ENCODE measurements at regions not wholly inside any gene's neighbourhood (a gene's known extent, or its start where the extent isn't known, plus 50 kb on each side); places are given as distances from the start of the nearest gene placed in this dataset.

DNA sequence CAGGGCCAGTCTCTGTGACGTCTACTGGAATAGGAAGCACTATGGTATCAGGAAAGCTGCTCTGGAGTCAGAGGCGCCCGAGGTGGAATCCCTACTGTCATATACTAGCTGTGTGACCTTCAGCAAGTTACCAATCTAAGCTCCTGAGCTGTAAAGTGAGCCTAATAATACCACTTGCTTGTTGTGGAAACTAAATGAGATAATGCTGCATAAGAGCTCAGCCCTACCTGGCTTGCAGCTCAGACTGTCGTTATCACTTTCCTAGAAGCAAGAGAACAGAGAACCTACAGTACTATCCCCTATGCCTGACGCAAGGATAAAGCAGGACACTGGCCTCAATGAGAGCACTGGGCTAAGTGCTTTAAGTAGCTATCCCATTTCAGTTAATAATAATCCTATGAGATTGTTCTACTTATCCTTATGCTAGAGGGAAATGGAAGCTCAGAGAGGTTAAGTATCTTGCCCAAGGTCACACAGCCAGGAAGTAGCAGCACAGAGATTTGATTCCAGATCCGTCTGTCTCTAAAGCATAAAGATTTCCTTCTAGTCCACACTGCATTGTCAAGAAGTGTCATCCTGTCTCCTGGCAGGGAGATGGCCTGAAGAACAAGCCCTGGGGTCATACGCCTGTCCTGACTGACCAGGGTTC is 195.2 kb downstream of the TLE3 start:
- DNase-seq (ENCODE audit: extremely low read depth in 1 of 2, low read depth in 1 of 2) = no peak

GRCh38 chr15:69903470-69904469 is 193.9 kb downstream of the TLE3 start:
- no peak for DNase-seq (ENCODE audit: extremely low read depth in 1 of 2, low read depth in 1 of 2)

DNA sequence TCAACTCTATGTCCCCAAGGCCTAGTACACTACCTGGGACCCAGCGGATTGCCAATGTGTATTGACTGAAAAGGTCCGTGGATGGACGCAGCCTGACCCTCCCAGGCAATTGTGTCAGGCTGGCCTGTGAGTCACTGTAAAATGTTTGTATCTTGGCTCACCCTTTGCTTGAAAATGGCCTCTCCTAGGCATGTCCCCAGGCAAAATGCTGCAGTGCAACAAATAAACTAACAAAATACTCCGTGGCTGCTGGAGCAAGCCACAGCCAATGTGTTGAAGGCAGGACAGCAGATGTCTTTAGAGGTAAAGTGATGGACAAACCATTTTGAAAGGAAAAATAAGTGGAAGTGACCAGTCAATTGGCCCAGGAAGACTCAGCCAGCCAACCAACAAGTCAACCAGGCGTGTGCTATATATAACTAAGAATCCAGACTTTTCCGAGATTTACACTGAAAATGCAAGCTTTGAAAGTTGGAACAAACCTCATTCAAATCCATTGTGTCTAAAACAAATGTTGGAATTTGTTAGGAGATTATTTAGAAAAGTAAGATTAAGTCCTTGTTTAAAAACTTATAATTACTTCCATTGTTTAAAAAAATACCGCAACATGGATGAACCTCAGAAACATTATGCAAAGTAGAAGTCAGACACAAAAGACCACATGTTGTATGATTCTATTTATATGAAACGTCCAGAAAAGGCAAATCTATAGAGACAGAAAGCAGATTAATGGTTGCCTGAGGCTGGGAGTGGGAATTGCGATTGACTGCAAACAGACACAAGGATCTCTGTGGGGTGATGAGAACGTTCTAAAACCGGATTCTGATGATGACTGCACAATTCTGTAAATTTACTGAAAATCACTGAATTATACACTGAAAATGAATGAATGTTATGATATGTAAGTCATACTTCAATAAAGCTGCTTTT is 191.2 kb downstream of the TLE3 start:
- DNase-seq (ENCODE audit: extremely low read depth in 1 of 2, low read depth in 1 of 2) = no peak

GRCh38 chr15:69908060-69908459 is 189.7 kb downstream of the TLE3 start:
- DNase-seq (ENCODE audit: extremely low read depth in 1 of 2, low read depth in 1 of 2) = no peak

- no peak for DNase-seq (ENCODE audit: extremely low read depth in 1 of 2, low read depth in 1 of 2)
These were observed 188.9 kb downstream of the TLE3 start for GRCh38 chr15:69908590-69909420.

- DNase-seq (ENCODE audit: extremely low read depth in 1 of 2, low read depth in 1 of 2) = no peak
These were observed 187.8 kb downstream of the TLE3 start for GRCh38 chr15:69909719-69910444.

DNA sequence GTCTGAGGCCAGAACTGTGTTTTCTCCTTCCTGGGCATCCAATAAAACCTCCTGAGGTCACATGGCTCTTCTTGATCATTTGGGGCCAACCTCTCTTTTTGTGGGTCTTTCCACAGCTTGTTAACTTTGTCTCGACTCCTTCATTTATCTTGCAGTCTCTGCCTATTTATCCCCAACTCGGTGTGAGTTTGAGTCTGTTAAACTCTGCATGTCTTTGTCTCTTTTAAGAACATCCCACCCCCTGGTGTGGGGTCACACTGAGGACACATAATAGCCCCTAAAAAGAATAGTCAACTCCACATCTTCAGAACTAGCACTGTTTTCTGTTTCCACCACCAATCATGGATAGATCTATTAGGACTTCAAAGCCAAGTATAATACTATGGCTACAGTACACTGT is 187.2 kb downstream of the TLE3 start:
- no peak for DNase-seq (ENCODE audit: extremely low read depth in 1 of 2, low read depth in 1 of 2)

GRCh38 chr15:69912116-69912515 is 185.6 kb downstream of the TLE3 start:
- DNase-seq (ENCODE audit: extremely low read depth in 1 of 2, low read depth in 1 of 2) = no peak

DNA sequence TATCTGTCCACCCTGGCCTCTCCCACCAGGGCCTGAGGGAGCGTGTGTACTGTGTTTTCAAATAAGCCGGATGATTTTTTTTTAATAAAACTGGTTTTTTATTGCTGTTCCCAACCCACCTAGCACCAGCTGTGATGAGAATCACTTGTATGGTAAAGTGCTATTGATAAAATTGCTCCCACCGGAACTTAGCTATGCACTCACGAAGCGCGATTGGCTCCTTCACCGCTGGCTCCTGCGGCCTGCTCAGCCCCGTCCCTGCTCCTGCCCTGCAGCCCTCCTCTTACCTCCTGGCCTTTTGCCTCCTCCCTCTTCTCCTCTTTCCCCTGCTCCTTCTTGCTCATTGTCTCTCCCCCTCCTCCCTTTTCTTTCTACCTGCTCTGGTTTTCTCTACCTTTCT is 183.7 kb downstream of the TLE3 start:
- no peak for DNase-seq (ENCODE audit: extremely low read depth in 1 of 2, low read depth in 1 of 2)

DNA sequence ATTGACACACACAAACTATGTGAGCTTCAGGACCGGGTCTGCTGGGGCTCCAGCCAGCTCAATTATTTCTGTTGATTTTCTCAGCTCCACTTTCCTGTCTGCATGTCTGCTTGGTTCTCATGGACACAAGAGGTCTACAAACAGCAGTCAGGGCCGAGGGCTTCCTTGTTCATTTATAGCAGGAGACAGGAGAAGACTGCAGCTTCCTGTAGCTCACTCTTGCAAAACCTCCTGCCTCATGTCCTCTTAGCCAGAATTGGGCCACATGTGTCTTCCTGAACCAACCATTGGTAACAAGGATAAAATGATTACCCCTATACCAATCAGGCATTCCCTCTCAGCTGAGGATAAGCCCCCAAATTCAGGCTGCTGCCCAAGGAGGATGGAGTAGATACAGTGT is 182.8 kb downstream of the TLE3 start:
- no peak for DNase-seq (ENCODE audit: extremely low read depth in 1 of 2, low read depth in 1 of 2)

- DNase-seq (ENCODE audit: extremely low read depth in 1 of 2, low read depth in 1 of 2) = no peak
These were observed 181.4 kb downstream of the TLE3 start for GRCh38 chr15:69916169-69916785.

GRCh38 chr15:69917056-69917455 is 180.7 kb downstream of the TLE3 start:
- no peak for DNase-seq (ENCODE audit: extremely low read depth in 1 of 2, low read depth in 1 of 2)

DNA sequence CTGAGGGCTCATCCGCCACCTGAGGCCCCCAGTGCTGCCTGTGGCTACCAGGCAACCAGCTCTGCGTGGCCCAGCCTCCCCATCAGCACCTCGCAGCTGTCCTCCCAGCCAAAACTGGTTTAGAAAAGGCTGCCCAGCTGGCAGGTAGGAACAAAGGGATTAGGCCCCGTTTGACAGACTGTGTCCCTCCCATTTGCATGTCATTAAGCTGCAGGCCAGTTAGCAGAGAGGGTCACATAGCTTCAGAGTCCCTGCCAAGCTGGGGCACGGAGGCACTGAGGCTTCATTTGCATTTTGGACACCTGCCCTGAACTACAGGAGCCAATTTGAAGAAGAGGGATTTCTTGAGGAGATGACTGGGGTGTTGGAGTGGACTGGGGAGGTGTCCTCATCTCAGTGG is 177.9 kb downstream of the TLE3 start:
- no peak for DNase-seq (ENCODE audit: extremely low read depth in 1 of 2, low read depth in 1 of 2)

GRCh38 chr15:69920221-69920620 is 177.5 kb downstream of the TLE3 start:
- no peak for DNase-seq (ENCODE audit: extremely low read depth in 1 of 2, low read depth in 1 of 2)

DNA sequence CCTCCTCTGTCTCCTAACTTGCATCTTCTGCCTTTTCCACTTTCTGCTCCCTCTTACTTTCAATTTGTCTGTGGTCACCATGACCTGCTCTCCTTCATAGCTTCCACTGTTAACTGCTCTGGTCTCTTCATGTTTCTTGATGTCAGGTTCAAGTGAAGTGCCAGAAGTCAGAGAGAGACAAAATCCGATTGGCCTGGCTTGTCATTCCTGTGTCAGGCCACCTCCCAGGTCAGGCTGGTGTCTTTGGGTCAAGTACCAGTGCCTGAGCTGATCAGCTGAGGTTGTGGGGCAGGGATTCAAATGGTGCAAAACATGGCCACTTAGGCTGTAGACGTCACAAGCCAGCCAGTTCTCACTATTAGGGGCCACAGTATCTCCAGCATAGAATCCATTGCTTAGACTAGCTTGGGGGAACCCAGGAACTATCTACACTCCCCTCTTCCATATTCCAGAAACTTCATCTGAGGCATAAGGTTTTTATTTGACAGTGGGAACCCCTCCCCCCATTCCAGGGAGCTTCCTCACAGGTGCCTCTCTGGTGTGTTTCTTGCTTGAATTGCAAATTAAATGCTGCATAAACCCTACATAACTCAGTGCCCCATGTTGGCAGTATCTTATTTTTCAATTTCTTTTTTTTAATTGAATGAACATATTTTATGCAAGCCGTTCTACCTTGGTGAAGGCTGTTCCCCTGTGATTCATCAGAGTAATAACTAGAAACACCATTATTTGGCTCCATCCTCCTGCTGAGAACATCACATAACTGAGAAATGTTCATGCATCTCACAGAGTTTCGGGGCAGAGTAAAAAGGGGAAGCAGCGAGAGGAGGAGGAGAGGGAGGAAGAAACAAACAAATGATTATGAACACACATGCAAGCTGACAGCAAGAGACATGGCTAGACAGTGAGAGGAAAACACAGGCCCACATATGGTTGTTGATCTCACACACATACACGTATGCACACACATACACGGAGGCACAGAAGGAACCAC is 175.8 kb downstream of the TLE3 start:
- DNase-seq (ENCODE audit: extremely low read depth in 1 of 2, low read depth in 1 of 2) = no peak

GRCh38 chr15:69924531-69924930 is 173.2 kb downstream of the TLE3 start:
- DNase-seq (ENCODE audit: extremely low read depth in 1 of 2, low read depth in 1 of 2) = no peak

DNA sequence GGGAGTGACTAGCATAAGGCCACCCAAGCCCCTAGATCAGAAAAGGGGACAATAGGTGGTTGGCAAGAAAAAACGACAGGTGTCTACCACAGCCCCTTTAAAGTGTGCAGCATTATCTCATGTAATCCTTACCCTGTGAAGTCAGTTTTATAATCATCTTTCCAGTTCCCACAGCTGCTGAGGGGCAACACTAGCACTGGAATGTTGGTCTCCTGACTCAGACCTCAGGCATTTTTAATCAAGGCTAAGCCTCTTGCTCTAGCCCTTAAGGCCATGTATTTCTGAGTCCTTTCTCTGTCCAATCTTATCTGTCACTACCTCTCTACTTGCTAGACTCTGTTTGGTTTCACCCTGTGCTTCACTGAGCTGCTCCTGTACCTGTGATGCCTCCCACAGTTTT is 171.7 kb downstream of the TLE3 start:
- DNase-seq (ENCODE audit: extremely low read depth in 1 of 2, low read depth in 1 of 2) = no peak

DNA sequence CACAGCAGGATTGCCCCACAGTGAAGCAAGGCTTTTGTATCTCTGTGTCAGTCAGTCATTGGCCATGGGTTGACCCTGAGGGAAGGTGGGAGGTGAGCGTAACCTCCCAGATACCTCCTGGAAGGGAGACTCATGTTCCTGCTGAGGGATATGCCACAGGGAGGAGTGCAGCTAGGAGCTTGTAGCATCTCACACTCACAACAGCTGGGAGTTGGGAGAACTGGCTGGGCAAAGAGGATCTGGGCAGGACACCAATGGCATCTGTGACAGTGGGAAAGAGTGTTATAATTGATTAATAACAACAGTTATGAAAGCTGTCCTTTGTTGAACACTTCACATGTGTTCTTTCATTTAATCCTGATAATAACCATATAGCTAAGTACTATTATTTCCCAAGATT is 171.0 kb downstream of the TLE3 start:
- no peak for DNase-seq (ENCODE audit: extremely low read depth in 1 of 2, low read depth in 1 of 2)

All from stimulated activated CD8-positive, alpha-beta memory T cell treated with anti-CD3 and anti-CD28 coated beads, Interleukin-7, amount 100 ng/mL, for 48 hours (primary cell).